ENCODE measurements at regions not wholly inside any gene's neighbourhood (a gene's known extent, or its start where the extent isn't known, plus 50 kb on each side); places are given as distances from the start of the nearest gene placed in this dataset.

DNA sequence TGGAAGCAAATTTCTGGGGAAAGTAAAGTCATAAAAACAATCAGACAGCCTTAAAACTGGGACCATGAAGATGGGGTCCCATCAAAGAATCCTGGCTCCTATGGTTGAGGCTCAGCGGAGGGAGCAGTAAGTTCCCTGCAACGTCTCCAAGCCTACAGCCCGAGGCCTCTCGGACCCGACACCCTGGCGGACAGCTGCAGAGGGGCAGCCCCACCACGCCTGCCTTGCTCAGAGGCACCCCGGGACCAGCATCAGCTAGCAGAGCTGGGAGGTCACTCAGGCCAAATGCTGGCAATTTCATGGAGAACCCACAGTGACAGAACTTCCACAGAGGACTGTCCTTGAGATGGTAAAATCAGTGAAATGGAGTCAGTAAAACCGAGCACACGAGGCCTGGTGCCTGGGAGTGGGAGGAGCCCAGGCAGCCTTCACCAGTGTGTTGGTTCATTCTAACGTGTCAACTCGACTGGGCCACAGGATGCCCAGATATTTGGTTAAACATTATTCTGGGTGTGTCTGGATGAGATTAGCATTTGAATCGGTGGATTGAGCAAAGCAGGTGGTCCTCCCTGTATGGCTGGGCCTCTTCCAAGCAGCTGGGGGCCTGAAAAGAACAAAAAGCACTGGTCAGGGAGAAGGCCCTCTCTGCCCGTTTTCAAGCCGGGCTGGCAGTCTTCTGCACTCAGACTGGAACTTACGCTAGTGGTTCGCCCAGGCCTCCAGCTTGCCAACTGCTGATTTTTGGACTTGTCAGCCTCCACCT lies 96.2 kb upstream of the INSIG1 start:
- DNase-seq (ENCODE audit: low read depth in 2 of 2): no peak

DNA sequence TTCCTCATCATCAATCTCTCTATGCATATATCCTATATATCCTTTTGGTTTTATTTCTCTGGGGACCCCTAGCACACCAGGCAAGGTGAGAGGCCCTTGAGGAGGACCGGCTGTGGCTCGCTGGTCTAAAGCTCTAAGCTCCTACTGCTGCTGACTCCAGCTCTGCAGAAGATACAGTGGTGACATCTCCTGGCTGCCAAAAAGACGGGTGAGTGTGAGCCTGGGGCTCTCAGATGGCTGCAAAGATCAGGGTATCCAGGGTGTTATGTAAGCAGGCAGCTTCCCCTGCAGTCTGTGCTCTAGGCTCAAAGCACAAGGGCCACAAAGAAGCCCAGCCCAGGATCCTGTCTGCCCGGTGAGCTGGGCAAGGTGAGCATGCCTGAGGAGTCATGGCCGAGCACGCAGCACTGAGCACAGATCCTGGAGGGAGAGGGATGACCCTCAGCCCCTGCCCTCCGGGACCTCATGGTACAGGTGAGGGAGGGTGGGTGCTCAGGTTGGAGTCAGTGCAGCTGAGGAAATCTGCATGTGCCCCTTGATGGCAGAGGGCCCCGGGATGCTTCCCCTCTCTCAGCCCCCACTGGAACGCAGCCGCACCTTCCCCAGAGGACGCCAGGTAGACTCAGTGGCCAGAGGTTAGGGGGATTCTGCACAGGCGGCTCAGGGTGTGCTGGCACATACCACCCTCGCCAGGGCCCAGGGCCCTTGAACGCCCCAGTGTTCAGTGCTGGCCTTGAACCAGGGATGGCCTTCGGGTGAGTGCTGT lies 95.4 kb upstream of the INSIG1 start:
- DNase-seq (ENCODE audit: low read depth in 2 of 2): no peak

DNA sequence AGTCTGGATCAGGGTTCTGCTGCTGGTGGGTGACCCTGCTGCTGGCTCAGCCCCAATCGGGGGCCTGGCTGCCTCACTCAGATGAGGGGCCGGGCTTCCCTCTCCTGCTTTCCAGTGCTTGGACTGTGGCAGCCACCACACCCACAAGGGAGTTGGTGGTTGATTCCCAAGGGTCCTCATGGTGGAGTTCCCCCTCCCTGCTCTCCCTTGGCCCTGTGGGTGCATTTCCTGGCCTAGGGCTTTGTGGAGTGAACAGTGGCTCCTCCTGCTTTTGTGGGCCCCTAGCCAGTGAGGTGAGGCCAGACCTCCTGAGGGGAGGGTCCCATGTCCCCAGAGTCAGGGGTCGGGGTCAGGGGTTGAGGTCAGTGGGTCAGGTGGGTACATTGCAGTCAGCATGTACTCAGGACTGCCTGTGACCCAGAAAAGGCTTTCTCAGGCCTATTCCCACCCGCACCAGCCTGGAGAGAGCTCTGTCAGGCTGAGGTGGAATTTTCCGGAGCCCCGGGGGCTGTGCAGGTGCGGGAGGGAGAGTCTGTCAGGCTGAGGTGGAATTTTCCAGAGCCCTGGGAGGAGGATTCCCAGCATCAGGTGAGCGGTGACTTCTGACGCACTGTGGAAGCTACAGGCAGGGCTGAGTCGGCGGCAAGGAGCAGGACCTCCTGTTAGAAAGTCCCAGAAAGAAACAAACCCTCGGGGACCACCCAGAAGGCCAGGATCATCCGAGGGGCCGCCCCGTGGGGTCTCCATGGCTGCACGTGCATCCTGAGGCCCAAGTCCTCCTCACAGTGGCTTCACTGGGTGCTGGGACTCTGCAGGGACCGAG lies 94.4 kb upstream of the INSIG1 start:
- DNase-seq (ENCODE audit: low read depth in 2 of 2): no peak

DNA sequence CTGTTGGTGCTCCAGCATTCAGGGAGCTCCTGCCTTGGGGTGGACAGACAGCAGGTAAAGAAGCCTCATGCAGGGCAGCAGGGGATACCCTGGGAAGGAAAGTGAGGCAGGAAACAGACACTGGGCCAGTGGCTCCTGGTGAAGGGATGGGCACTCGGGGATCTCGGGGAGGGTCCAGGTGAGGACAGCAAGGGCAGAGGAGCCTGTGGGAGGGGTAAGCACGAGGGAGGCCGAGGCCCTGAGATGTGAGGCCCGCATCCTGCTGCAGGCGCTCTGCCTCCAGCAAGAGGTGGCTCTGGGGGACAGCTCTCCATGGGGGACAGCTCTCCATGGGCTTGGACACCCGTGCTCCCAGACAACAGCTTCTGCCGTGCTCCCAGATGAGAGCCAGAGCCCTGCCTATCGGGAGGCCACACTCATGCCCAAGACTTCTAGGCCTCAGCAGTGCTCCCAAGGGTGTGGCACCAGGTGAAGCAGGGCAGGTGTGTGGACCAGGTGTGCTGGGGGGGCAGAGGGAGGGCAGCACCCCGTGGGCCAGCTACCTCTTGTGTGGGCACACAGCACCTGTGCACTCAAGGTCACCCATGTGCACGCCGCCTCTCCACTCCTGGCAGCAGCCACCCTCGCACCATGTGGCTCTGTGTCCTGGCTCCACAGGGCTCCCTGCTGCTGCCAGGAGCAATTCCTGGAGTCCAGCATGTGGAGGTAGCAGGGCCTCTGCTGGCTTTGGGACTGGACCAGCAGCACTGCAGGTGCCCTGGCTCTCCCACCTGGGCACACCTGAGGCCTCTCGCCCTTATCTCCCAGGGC lies 93.6 kb upstream of the INSIG1 start:
- DNase-seq (ENCODE audit: low read depth in 2 of 2): no peak

DNA sequence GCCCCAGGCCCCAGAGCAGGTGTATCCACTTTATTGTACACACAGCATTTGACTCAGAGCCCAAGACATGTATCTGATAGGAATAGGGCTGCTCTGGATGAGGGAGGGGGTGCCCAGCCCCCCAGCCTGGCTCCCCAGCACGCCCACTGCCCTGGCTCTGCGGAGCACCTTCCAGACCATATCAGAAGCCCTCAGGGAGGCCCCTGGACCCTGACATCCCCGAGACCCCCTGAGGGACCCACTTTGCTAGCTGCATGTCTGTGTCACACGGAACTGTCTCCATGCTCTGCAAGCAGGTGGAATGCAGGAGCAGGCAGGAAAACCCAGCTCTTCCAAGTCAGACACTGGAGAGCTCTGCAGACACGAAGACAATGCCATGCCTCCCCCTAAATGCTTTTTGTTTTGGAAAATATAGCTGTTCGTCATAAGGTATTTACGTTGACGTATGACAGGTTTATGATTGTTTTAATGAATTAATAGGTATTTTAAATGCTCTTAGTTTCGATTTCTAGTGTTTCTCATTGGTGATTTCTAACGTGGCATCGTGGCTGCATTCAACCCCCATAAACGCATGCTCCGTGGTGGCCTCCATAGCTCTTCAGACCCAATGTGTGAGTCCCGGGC lies 92.8 kb upstream of the INSIG1 start:
- DNase-seq (ENCODE audit: low read depth in 2 of 2): no peak

DNA sequence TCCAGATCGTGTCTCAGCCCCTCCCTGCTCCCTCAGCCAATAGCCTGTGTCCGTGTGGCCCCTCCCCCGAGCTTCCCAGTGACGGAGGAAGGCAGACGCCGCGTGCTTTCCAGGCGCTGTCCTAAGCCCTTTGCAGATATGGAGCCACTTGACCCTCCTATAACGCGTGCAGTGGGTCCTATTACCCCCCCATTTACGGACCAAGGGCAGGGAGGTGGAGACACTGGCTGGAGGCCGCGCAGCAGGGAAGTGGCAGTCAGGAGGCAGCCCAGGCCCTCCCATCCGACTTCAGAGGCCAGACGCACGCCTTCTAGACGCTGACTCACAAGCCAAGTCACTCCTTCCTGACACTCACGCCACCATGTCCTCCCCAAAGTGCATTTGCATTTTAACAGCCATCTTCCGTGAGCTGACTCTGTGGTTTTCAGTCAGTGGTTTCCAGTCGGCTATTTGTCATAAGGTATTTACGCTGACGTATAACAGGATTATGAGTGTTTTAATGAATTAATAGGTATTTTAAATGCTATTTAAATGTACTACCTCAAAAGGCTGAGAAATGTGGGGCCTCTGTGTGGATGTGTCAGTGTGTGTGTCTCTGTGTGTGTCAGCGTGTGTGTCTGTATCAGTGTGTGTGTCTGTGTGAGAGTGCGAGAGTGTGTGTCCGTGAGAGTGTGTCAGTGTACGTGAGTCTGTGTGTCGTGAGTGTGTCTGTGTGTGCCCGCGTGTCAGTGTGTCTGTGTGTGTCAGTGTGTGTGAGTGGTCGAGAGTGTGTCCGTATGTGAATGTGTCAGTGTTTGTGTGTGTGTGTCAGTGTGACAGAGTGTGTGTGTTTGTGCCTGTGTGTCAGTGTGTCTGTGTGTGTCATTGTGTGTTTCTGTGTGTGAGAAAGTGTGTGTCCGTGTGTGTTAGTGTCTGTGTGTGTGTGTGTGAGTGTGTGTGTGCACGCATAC lies 92.0 kb upstream of the INSIG1 start:
- peak; percentile 96 for DNase-seq (ENCODE audit: low read depth in 2 of 2)

DNA sequence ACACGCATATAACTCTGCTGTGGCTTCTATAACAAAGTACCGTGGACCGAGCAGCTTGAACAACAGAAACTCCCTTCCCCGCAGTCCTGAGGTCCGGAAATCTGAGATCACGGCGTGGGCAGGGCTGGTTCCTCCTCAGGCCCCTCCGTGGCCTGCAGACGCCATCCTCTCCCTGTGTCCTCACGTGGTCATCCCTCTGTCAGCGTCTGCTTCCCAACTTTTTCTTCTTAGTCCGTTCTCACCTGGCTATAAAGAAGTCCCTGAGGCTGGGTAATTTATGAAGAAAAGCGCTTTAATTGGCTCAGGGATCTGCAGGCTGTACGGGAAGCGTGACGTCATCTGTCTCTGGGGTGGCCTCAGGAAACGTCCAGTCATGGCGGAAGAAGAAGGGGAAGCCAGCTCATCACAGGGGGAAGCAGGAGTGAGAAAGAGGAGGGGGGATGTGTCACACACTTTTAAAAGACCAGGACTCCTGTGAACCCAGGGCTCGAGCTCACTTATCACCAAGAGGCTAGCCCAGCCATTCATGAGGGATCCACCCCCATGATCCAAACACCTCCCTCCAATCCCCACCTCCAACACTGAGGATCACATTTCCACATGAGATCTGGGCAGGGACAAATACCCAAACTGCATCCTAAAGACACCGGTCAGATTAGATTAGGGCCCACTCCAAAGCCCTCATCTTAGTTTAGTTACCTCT lies 91.2 kb upstream of the INSIG1 start:
- DNase-seq (ENCODE audit: low read depth in 2 of 2): peak; percentile 81 to 82

DNA sequence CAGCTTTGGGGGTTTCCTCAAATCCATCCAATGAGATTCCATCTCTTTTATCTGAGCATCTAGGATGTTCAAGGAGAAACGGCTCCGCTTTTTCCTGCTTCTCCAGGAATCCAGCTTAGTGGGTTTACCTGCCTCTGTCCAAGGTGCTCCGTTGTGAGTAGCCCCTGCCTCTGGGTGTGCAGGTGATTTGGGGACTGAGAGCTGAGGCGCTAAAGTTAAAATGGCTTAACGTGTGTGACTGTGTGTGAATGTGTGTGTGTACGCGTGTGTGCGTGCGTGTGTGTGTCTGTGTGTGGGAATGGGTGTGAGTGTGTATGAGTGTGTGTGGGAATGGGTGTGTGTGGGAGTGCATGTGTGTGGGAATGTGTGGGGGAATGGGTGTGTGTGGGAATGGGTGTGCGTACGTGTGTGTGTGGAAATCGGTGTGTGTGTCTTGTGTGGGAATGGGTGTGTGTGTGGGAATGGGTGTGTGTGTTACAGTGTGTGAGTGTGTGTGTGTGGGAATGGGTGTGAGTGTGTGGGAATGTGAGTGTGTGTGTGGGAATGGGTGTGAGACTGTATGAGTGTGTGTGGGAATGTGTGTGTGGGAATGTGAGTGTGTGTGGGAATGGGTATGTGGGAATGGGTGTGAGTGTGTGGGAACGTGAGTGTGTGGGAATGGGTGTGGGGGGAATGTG lies 90.2 kb upstream of the INSIG1 start:
- no peak for DNase-seq (ENCODE audit: low read depth in 2 of 2)

DNA sequence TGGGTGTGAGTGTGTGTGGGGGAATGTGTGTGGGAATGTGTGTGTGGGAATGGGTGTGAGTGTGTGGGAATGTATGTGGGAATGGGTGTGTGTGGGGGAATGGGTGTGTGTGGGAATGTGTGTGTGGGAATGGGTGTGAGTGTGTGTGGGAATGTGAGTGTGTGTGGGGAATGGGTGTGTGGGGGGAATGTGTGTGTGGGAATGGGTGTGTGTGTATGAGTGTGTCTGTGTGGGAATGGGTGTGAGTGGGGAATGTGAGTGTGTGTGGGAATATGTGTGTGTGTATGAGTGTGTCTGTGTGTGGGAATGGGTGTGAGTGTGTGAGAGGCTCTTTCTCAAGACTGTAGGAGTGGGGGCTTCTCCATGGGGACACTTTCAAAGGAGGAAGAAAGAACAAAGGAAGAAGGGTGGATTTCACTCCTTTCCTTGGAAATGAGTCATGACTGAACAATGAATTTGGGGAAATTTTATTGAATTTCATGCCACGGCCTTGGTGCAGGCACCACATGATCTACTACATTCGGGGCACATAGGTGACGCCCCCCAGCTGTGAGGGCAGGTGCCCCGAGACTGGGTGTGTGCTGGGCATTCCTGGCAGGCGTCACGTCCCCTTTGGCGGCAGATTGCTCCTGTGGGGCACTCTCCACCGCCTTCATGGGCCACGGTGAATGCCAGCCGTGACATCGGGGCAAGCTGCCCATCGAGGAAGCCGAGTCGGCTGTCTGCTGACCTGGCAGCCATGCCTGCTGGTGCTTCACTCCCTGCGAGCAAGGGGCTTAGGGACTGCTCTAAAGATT lies 88.8 kb upstream of the INSIG1 start:
- no peak for DNase-seq (ENCODE audit: low read depth in 2 of 2)

DNA sequence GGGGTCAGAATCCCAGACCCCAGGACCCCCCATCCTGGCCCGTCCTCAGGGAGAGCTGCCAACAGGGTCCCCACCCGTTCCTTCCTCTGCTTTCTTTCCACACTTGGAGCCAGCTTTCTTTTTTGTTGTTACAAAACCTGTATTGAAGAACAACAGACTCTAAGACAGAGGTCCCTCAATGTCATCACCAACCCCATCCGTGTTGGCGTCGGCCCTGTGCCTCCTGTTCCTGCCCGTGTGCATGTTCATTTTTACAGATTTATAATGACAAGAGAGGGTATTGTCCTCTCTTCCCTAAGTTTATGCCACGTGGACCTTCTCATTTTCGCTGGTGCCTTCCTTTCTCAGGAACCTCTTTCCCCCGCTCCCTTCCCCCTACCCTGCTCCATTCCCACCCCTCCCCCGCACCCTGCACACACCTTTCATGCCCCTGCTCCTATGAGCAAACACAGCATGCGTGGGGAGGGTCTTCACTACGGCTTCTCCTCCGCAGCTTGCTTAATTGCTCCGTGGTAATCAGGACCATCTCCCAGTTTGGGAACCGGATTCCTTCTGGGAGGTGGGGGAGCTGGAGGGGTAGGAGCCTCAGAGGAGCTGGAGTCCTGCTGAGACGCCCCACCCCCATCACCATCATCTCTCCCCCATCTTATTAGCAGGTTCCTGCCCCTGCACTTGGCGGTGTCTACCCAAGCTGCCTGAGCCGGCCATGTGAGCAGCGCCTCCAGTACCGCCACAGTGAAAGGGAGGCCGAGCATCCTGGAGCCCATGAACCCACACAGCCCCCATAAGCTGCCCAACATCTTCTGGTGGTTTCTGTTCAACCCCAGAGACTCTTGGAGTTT lies 88.0 kb upstream of the INSIG1 start:
- no peak for DNase-seq (ENCODE audit: low read depth in 2 of 2)

DNA sequence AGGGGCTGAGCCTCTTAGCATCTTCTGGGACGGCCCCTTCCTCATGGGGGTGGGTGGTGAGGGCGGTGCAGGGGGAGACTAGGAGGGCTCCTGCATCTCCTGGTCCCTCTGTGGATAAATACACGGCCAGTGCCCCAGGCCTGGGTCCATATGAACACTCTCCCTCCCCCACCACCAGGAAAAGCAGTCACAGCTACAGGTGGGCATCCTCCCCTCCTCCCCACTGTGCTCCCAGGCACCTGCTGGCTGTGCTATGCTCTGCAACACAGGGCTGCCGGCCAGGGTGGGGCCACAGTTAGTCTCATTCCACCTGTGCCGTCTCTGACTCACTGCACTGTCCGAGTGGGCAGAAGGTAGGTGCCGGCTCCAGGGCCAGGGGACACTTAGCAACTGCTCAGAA lies 87.3 kb upstream of the INSIG1 start:
- DNase-seq (ENCODE audit: low read depth in 2 of 2): no peak

DNA sequence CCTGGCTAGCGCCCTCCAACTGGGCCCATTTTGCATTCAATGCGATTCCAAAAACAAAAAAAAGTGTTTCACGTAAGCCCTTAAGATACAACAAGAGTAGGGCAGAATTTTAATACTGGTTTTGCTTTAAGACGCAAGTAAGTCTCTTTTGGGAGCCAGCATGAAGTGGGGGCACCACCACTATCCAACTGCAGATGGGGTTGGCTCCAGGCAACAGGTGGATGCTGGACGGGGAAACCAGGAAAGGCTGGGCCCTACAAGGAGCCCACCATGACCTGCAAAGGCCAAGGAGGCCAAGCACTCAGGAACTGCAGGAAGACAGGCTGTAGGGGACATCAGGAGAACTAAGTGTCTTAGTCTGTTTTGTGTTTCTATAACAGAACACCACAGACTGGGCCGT lies 86.5 kb upstream of the INSIG1 start:
- DNase-seq (ENCODE audit: low read depth in 2 of 2): no peak

DNA sequence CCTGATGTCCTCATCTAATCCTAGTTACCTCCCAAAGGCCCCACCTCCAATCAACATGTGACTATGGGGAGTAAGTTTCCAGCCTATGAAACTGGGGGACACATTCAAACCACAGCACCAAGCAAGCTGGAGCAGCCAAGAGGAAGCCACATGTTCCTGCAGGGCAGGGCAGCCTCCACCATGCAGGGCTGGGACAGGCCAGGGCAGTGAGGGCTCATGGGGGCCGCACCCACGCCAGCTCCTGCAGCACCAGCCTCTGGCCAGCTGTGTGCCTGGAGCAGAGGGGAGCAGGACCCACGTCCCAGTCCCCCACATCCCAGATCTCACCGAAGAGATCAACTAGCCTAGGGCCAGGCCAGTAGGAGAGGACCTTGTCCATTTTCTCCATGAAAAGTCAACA lies 85.9 kb upstream of the INSIG1 start:
- DNase-seq (ENCODE audit: low read depth in 2 of 2): no peak

DNA sequence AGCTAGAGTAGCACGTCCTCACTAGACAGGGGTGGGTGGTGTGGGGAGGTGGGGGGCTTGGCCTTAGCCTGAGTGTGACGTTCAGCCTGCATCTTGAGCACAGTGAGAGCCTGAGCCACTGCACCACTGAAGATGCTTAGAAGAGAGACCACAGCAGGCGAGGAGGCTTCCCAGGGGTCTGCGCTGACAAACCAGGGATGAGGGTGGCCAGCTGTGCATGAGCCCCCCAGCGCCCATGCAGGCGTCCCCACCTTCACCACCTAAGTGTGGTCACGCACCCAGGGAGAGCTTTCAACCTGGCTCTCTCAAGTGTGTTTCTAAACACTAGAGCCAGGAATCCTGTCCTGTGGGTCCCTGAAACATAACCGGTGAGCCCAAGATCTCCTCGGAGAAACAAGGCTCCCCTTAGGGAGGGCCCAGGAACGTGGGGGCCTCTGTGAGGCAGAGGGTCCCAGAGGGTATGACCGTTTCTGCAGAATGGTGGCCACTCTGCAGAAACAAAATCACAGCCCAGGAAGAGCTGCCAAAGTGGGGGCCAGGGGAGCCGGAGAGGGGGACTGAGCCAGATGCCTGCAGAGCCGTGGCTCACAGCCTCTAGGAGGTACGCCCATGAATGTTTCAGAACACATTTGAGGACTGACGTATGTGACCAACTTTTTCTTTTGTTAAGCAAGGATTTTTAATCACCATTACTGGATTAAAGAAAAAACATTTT lies 85.2 kb upstream of the INSIG1 start:
- DNase-seq (ENCODE audit: low read depth in 2 of 2): no peak

DNA sequence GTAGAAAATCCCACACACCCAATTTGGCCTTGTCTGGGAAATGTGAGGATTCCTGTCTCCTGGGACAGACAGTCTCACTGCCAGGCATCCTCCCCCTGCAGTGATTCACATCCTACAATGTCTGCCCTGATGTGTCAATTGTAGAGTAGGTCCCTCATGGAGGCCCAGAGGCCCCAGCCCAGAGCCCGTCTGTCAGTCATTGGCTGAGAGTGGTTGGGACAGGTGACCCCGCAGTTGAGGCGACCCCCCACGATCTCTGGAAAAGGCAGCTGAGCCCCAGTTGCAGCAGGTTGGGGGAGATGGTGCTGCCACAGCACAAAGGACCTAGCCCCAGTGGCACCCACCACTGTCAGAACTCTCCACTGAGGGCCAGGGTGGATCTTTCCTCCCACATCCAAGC lies 84.3 kb upstream of the INSIG1 start:
- no peak for DNase-seq (ENCODE audit: low read depth in 2 of 2)

DNA sequence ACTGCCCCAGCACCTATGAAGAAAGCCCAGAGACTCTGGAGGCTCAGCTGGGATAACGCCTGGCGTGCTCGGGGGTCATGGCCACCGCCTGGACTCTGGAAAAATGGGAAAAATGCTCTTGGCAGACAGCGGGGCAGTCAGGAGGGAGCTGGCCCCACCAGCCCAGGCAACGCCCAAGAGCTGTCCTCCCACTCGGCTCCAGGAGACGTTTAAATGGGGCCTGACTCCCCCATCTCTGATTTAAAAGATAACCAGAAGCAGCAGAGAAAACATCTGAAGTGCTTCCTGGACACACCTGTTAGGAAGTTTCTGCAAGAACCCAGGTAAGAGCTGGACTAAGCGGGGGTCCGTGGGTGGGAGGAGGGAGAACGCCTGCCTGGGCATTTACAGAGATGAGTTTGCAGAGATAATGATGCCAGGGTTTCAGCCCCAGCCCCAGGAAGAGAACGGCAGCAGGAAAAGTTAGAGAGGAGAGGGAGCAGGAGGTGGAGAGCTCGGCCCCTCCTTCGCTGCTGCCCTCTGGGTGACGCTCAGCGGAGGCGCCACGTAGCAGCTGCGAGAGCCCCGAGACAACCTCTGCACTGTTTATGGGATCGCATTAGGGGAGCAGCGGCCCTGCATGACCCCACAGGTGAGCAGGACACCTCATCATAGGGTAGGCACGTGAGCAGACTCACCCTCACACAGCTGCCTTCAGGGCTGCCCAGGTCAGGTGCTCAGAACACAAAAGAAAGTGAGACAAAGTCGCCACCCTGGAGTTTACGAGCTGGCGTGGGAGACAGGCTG lies 83.5 kb upstream of the INSIG1 start:
- DNase-seq (ENCODE audit: low read depth in 2 of 2): no peak

Data from fibroblast of skin of left quadriceps (primary cell).